ENCODE measurements at regions not wholly inside any gene's neighbourhood (a gene's known extent, or its start where the extent isn't known, plus 50 kb on each side); places are given as distances from the start of the nearest gene placed in this dataset.

GRCh38 chr11:71363721-71364120 lies 84.5 kb downstream of the DHCR7 start:
- TF ChIP-seq YY1 (IDR thresholded peaks at IDR 0.05; ENCODE audit: insufficient read depth, insufficient read length) (no peak), ZNF274 (IDR thresholded peaks at IDR 0.05; ENCODE audit: low read depth, low read length) (no peak)

Measured in NT2/D1 (cell line).